HEK293T (cell line): ENCODE measurements at regions not wholly inside any gene's neighbourhood (a gene's known extent, or its start where the extent isn't known, plus 50 kb on each side); places are given as distances from the start of the nearest gene placed in this dataset.

Experiments used
- BHLHE40 ChIP-seq: fragments of 450-650 bp; IDR thresholded peaks from 2 replicates; pipeline ENCODE4 v1.6.1; 2016; ENCODE audit warnings: mild to moderate bottlenecking, moderate library complexity, borderline replicate concordance
- ELF4 ChIP-seq: fragments of 450-650 bp; IDR thresholded peaks from 2 replicates; pipeline ENCODE4 v1.6.1; 2017; ENCODE audit warnings: antibody characterized with exemption
- FOXK2 ChIP-seq: fragments of 450-650 bp; IDR thresholded peaks from 2 replicates; pipeline ENCODE4 v1.6.1; 2016; ENCODE audit warnings: mild to moderate bottlenecking
- NFRKB ChIP-seq: fragments of 450-650 bp; IDR thresholded peaks from 2 replicates; pipeline ENCODE4 v1.6.1; 2016; ENCODE audit warnings: mild to moderate bottlenecking, moderate library complexity
- TARDBP ChIP-seq: fragments of 450-650 bp; IDR thresholded peaks from 2 replicates; pipeline ENCODE4 v1.6.1; 2016
- ZNF384 ChIP-seq: fragments of 450-650 bp; IDR thresholded peaks from 2 replicates; pipeline ENCODE4 v1.6.1; 2016

DNA sequence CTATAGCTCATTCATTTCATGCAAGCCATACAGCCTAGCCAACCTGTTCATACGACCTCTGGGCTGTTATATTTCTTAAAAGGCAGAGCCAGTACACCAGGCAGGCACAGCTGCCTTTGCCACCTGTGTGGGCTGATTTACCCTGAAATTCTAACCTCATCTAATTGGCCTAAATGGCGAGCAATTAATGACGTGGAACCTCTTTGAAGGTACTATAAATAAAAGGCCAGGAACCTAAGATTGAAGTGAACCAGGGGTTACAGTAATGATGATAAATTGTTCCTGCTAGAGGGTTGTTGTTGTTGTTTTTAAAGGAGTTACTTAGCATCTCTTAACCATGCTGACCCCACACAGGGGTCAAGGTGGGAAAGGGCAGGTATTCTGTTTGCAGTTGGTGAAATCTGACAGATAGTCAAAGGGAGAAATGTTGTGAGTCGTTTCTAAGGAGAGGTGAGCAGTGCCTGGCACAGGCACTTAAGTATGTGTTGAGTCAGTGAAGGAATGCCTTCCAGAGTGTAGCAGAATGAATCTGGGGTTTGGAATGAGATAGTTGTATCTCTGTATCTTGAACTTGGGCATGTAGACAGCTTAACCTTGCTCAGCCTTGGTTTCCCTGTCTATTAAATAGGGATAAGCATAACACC, 213.5 kb upstream of the NAV2 start:
- no peak for TF ChIP-seq TARDBP
- no peak for TF ChIP-seq ZNF384
- no peak for TF ChIP-seq BHLHE40
- TF ChIP-seq FOXK2: no peak
- no peak for TF ChIP-seq ELF4
- TF ChIP-seq NFRKB: no peak
